Cardiac septum (tissue), 1 donor: ENCODE measurements at regions not wholly inside any gene's neighbourhood (a gene's known extent, or its start where the extent isn't known, plus 50 kb on each side); places are given as distances from the start of the nearest gene placed in this dataset. TPM values are rescaled to one million over a fixed set of nuclear protein-coding genes. Genes with fewer than 3 reads are reported as not detected.

Experiments
- DNase-seq: peaks from one replicate; pipeline ENCODE4 v3.0.0-alpha.2; 2020; ENCODE audit warnings: low spot score
- intact Hi-C: fragments of 100-400 bp; cut with DNase I; formaldehyde crosslinking; loops from one replicate; pipeline ENCODE4 v1.14.0; 2022
- microRNA-seq: library from miRNA; unstranded; fragments of <30 nt; microRNA quantifications from one replicate; pipeline ENCODE4 v1.2.0, GENCODE V29; 2020
- donor health status: DM: no; HTN: no; CAD: no.

- no peak for DNase-seq
- intact Hi-C loops, result no loop called here
Observed at GRCh38 chr2:111715987-111716904, 167.7 kb downstream of the ANAPC1 start.

GRCh38 chr2:111716905-111717775, 166.9 kb downstream of the ANAPC1 start:
- intact Hi-C loops, result no loop called here
- DNase-seq, result no peak

Small RNA genes in the stretch of these regions (microRNA-seq; reads per million reads assigned to microRNA genes)
- gene MIR4435-2, result not detected
